ENCODE measurements at regions not wholly inside any gene's neighbourhood (a gene's known extent, or its start where the extent isn't known, plus 50 kb on each side); places are given as distances from the start of the nearest gene placed in this dataset.

DNA sequence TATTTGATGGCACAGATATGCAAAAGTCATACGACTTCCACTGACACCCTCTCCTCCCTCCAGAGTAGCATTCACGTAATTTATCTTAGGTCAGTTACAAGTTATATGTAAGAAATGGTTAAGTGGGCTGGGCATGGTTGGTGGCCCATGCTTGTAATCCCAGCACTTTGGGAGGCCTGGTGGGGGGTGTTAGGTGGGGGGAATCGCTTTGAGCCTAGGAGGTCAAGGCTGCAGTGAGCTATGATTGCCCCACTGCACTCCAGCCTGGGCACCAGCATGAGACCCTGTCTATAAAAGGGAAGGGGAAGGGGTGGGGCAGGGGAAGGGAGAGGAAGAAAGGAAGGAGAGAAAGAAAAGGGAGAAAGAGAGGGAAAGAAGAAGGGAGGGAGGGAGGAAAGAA lies 202.8 kb downstream of the AUH start:
- no peak for DNase-seq (ENCODE audit: low spot score)

DNA sequence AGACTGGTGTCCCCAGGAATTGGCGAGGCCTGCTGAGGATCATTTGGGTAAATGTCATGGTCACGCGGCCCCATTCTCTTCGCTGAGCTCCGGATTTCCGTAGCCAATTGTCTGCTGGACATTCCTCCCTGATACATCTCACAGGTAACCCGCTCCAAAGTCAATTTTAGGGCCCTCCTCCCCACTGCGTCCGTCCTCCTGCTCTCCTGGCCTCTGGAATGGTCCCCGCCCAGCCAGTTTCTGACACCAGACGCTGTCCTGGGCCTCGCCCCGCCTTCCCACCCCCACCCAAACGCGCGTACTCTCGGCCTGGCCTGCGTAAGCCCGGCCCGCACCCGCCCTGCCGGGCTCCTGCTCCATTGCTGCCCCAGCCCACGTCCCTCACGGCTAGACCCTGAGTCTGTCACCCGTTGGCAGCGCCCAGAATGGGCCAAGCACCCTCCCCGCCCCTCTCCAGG lies 202.0 kb downstream of the AUH start:
- DNase-seq (ENCODE audit: low spot score) = no peak

DNA sequence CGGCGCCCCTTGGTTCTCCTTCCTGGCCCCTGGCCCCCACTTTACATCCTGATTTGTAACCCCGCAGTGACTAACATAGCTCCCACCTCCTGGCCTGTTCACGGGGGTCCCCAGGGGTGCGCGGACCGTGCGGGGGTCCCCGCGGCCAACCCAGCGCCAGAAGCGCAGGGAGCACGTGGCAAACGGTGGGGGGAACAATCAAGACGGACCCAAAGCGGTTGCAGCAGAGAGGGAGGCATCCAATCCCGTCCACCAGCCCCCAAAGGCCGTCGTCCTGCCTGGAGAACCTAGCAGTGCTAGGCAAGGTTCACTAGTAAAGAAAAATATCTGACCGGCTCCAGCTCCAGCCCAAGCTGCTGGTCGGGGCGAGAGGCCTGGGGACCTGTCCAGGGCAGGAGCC lies 201.5 kb downstream of the AUH start:
- DNase-seq (ENCODE audit: low spot score) = no peak

DNA sequence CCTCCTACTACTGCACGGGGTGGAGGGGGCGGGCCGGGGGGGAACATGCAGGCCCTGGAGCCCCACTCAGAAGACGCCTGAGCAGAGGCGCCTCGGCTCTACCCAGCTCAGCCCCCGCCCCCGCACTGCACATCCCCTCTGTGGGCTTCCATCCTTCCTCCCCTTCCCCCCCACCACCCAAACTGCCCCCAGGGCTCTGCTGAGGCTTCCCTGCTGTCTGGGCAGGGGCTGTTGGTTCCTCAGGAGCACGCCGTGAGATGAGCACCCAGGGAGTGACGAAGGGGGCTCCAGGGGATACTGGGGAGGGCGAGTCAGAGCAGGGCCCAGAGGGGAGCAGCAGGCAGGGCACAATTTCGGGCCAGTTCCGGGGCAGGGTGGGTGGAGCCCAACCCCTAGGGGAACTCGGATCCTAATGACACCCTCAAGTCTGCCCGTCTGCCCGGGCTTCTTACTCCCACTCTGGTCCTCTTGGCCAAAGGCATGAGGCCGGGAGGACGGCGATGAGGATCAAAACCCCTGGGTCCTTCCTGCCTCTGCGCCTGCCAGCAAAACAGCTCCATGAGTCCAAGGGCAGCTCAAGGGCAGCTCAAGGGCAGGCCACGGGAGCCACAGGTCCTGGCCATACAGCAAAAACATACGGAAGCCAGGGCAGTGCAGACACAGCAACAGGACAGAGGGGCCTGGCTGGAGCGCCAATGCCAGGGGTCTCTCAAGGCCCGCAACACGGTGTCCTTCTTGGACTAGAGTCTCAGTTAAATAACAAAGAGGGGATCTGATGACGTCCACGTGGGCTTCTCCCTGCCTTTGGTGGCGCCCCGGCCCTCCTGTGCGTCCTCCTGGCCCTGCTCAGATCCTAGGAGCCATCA lies 200.9 kb downstream of the AUH start:
- DNase-seq (ENCODE audit: low spot score) = no peak

DNA sequence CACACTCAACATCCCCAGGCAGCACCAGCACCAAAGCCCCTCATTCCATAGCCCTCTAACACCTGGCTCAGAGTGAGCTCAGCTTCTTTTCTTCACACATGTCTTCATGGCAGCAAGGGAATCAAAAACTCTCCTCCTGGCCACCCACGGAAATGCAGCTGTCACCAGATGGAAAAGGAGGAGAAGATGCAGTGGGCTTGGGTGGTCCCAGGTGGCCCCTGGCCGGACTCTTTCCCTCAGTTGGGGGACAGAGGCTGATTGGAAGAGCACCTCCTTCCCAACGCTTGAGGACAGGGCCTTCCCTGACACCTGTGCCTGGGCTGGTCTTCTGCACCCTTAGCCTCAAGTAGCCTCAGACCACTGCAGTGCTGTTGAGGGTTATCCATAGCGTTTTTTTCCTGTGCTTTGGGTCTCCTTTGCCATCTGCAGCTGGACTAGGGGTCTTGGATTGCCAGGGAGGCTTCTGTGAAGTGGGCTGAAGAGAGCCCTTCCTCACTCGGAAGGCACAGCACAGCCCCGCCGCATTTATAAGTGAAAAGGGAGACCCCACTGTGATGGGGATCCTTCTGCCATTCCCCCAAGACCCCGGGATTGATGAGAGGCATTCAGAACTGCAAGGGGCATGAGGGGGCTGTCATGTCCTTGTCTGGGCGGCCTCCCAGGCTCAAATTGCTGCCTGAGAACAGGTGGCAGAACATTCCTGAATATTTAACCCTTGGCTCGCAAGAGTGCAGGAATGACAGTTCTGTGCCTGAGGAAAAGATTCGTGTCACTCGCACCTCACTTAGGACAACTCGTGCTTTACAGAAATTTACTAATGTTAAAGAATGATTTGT lies 200.0 kb downstream of the AUH start:
- DNase-seq (ENCODE audit: low spot score) = no peak

DNA sequence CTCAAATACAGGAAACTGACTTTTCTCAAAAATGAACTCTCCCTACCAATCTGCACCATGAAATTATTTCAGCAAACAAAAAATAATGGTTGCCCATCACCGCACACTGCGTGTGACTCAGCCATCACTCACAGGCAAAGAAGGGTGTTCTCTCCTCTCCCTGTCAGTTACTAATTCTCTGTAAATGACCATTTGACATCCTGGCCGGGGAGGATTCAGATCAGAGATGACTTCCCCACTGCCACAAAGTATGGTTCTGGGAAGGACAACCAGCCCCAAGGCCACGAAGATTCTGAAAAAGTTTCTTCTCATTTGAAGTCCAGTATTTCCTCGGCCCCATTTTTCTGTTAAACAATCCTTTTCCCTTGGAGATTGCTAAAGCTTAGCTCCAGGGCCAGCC lies 199.4 kb downstream of the AUH start:
- DNase-seq (ENCODE audit: low spot score) = peak; percentile 52

DNA sequence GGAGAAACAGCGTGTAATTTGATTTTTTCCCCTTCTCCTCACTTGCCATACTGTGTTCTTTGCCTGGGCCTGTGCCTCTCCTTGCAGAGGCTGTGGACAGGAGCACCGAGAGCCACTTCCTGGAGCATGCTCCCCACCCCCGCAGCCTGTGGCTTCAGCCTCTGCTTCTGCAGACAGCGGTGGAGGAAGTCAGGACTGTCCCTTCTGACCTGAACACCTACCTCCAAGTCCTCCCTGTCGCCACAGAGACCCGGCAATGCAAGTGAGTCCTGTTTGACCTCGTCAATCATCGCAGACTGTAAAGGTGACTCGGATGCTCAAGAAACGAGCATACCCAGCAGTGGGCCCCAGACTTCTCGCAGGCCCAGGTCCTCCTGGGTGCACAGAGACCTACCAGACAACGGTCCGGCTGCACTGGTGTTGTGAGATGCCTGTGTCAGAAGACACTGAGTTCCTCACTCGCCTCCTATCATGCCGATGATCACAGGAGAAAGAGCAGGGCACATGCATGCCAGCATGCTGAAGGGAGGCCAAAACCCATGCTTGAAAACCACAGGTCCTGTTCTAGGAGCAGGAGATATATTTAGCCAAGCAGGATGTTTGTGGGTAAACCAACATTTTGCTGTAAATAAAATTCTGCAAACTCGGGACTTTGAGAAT lies 198.8 kb downstream of the AUH start:
- DNase-seq (ENCODE audit: low spot score) = no peak

DNA sequence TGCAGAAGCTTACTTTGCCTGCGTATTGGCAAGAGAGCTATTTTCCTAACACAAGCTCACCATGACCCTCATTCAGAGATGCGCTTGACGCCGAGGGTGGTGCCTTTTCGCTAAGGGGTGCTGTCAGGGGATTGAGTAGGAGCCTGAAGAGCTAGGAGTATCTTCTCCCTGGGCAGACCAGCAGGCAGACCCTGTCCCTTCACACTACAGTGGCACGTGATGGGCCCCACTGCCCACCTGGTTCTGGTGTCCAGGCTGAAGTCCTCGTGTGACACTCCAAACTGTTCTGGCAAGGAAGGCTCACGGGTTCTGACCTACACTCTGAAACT lies 198.3 kb downstream of the AUH start:
- no peak for DNase-seq (ENCODE audit: low spot score)

DNA sequence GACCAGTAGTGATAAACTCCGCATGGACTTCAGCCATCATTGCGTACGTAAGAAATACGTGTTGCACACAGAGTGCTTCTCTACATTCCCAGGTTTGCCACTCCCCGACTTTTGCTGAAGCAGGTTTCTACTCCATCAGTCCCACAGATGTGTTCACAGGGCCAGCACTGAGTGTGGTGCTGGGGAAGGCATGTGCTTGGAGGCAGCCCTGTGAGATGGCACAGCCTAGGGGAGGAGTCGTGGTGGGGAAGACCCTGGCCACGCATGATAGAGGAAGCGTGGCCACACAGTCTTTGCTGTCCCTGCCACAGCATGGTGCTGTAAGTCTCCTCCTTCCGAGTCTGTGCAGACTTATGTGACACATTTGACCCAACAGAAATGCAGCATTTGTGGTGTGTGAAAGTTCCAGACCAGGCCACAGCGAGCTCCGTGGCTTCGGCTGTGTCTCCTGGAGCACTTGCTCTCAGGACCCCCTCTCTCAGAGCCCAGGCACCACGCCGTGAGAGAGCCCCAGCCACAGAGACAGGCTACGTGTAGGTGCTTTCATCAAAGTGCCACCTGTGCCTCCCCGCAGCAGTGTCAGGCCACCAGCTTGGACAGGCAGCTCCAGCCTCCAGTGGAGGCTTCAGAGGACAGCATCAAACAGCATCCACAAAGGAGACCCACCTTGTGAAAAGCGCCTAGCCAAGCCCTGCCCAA lies 197.8 kb downstream of the AUH start:
- no peak for DNase-seq (ENCODE audit: low spot score)
